GM19468 (cell line): ENCODE measurements at regions not wholly inside any gene's neighbourhood (a gene's known extent, or its start where the extent isn't known, plus 50 kb on each side); places are given as distances from the start of the nearest gene placed in this dataset.

ENCODE experiments used
- ATAC-seq: cut with Tn5 transposase; IDR thresholded peaks from one replicate; pipeline ENCODE4 v1.9.1; 2021; ENCODE audit warnings: mild to moderate bottlenecking, moderate library complexity, moderate number of reproducible peaks; ENCODE audit not compliant: unreplicated experiment; ENCODE audit errors: extremely low read depth

DNA sequence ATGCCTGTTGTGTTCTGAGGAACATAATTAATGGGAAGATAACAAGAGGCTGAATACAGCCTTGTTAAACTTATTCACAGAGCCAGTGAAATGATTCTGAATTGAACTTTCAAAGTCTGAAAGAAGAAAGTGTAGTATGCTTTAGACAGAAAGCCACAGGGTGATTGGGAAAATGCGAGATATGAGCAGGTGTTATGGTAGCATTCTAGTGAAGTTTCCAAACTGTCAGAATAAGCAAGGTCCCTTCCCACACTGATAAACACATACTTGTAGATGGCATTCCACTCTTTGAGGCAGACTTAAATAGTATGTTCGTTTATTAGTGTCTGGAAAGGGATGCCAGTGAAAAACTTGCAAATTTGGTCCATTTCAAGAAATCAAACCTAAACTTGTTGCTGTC is 70.5 kb upstream of the ITPRID2 start:
- no peak for ATAC-seq

DNA sequence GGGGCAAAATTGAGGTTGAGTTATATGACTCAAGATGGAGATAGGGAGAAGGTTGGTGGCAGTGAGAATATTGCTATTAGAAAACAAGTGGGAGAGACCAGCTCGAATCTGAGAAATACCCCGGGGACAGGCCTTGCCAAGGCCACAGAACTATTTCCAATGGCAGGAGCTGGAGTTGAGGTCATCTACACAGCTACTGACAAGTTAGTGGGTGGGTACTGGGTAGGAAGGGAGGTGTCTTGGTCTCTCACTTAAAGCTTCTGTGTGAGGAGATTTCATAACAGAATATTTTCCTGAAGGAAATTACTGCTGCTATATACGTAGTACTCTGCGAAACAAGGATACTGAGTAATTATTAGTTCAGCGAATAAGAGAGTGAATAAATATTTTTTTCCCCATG is 69.4 kb upstream of the ITPRID2 start:
- ATAC-seq: no peak

DNA sequence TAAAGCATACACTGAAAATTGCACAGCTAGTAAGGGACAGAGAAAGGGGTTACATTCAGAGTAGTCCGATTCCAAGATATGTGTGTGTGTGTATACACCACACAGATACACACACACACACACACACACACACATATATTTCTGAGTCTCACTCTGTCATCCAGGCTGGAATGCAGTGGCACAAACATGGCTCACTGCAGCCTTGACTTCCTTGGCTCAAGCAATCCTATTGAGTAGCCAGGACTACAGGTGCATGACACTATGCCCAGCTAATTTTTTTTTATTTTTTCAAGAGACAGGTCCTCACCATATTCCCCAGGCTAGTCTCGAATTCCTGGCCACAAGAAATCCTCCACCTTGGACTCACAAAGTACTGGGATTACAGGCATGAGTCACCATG is 68.1 kb upstream of the ITPRID2 start:
- ATAC-seq: no peak

DNA sequence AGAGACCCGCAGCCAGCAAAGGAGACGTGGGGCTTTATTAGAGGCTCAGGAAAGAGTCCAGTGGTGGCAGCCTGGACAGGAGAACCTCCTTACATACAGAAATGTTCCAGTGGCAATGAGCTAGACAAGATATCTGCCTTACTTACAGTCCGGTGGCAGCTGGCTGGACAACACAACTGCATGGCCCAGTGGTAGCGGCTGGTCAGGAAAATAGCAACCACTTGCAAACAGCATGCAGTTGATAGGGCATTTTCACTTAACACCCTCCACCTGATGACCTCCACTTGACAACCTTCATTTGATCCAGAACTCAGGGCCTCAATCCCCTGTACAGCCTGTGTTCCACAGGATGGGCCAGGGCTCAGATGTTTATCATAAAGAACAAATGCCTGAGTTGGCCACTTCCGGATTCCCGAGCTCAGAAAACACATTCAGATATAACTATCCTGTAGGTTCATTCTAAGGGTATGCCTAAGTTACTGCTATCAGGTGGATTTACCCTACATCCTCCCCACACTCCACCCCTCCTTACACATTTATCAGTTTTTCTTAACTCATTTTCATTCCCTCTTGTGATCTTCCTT is 63.3 kb upstream of the ITPRID2 start:
- ATAC-seq: no peak

DNA sequence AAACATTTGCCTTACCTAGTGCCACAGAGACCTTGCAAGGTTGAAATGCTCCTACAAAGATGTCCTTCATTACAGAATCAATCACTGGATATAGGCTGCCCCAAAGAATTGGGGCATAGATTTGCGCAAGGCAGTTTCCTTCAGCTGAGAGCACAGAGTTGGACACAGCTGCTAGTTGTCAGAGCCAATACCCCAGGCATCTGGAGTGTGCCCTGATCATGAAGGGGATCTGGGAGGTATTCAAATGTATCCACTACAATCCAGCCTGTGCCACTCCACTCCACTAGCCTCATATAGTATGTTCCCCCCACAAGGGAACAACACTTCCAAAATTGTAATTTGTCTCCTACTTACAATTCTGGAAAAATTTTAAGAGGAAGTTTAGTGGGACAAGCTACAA is 62.3 kb upstream of the ITPRID2 start:
- no peak for ATAC-seq

DNA sequence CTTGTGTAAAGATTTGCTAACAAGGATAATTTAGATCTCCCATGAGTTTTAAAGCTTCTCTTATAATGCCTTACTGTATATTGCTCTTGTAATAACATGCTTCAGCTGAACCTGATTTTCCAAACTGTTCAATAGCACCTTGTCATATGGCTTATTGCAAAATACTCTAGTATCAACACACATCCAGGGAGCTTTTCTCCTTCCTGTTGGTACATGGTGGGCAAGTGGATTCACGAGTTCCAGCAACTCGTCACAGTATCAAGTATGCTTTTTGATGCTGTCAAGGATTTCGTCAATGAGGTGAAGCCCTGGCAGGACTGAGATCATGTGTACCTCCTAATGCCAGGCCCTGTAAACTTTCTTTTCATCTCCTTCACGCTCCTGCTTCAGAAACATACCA is 59.5 kb upstream of the ITPRID2 start:
- no peak for ATAC-seq

DNA sequence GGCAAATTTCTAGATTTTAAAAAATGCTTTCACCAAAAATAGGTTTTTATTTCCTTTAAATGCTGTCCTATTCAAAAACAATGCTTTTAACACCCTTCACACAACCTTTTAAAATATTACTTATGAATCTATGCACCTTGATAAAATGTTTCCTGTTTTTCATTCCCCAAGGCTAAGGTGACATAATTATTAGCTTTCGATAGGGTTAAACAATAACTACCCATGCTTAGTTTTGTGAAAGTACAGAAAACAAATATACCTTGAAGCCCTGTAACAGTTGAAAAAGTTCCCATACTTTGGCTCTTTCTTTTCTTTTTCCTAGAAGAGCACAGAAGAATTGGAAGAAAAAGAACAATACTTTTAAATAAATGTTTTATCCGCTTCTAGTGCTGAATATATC is 54.9 kb upstream of the ITPRID2 start:
- ATAC-seq: peak; percentile 42

DNA sequence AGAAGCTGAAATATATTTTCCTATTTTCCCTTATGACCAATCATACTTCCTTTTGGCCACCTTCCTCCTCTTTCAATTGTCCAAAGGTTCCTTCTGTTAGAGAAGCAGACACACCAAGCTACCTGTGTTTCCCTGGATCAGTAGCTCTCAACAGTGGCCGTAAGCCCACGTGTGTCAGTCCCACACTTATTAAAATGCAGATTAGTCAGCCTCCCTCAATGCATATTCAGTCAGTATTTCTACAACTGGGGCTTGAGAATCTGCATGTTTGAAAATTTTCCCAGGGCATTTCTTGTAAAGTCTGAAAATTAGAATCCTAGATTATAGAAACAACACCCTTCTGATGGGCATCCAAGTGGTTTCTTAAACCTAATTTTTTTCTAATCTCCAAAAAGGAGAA is 54.0 kb upstream of the ITPRID2 start:
- ATAC-seq: no peak

DNA sequence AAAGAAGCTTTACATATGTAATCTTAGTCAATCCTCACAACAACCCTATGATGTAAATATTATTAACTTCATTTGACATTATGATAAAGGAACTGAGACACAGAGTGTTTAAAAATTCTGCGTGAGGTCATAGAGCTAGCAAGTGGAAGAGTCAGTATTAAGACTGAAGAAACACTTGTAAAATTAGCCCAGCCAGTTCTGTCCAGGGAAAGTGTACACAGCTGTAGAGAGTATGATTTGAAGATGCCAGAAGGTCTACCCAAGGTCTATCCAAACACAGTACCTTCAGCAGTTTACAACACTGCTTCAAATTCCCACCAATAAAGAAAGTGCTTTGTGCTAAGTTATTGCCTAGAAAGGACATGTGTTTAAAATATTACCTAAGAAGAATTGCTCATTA is 51.7 kb upstream of the ITPRID2 start:
- ATAC-seq: no peak

DNA sequence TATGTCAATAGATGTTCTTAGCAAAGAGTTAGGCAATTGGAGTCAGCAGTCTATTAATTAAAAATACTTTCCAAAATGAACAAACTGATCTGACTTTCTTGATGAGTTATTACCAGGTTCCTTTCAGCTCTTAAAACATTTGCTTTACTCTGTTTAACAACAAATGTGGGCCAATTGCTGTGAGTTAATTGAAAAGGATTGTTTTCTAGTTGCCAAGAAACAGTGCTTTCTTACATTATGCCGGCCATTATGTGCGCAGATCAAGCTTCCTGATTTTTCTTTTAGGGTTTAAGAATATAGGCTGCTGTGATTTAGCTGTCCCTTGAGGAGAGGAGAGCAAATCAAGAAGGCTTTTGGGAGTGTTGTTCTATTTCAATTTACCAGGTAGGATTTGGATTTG is 50.5 kb upstream of the ITPRID2 start:
- no peak for ATAC-seq
